PC-9 (cell line): ENCODE measurements at regions not wholly inside any gene's neighbourhood (a gene's known extent, or its start where the extent isn't known, plus 50 kb on each side); places are given as distances from the start of the nearest gene placed in this dataset.

Experiments
- CTCF ChIP-seq: fragments of 200-600 bp; sonication (generic); conservative IDR thresholded peaks from 2 replicates; pipeline ENCODE4 v1.6.1; 2017; ENCODE audit warnings: mixed run types, antibody characterized with exemption, mild to moderate bottlenecking, moderate library complexity
- EZH2 ChIP-seq: fragments of 200-600 bp; sonication (generic); IDR thresholded peaks from 2 replicates; pipeline ENCODE4 v1.8.0; 2017; ENCODE audit warnings: antibody characterized with exemption, low read depth

- TF ChIP-seq CTCF: no peak
- no peak for TF ChIP-seq EZH2
Observed at GRCh38 chr13:44176173-44176572, 197.5 kb upstream of the SERP2 start.
